GM21723 (cell line): ENCODE measurements at regions not wholly inside any gene's neighbourhood (a gene's known extent, or its start where the extent isn't known, plus 50 kb on each side); places are given as distances from the start of the nearest gene placed in this dataset.
"Not testable (repeated sequence)": the region's sequence is repeated elsewhere in the genome, so short reads cannot be mapped to it uniquely, and the experiment has no call there.

ENCODE experiments used
- ATAC-seq: cut with Tn5 transposase; IDR thresholded peaks from one replicate; pipeline ENCODE4 v1.9.1; 2021; ENCODE audit warnings: mild to moderate bottlenecking, moderate library complexity; ENCODE audit not compliant: unreplicated experiment

DNA sequence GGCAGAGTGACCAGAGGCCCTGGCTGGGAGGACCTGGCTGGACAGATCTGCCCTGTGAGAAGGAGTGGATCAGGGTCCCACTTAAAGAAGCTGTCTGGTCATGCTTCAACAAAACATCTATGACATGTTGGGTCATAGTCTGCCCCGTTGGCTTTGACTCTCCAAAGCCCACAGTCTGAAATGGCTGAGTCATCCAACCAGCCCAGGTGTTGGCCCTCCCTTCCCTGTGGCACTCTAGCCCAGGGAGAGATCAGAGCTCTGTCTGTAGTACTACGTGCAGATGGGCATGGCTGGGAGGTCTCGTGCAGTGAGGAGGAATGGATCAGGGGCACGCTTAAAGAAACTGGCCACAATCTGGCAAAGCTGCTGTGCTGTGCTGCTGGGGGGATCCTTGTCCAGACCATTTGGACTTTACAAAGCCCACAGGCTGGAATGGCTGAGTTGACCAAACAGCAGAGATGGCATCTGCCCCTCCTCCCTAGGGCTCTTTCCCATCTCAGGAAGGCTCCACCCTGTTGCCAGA is 206.1 kb downstream of the TUSC1 start:
- no peak for ATAC-seq

DNA sequence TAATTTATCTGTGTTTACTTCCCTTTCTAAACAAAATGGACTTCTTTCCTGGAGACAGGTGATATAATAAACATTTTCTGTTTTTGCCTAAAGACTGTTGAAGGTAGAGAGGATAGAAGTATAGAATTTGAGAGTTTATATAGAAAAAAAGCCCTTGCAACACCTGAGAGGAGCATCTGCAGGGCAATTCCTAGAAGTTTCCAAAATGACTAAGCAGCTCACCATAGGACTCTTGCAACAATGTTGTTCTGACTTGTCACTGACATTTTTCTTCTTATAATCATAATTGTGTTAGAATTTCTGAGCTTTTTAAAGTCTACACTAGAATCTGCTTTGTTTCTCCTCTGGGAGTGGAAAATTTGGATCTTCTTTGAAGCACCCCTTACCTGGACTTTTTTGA is 216.8 kb downstream of the TUSC1 start:
- no peak for ATAC-seq

DNA sequence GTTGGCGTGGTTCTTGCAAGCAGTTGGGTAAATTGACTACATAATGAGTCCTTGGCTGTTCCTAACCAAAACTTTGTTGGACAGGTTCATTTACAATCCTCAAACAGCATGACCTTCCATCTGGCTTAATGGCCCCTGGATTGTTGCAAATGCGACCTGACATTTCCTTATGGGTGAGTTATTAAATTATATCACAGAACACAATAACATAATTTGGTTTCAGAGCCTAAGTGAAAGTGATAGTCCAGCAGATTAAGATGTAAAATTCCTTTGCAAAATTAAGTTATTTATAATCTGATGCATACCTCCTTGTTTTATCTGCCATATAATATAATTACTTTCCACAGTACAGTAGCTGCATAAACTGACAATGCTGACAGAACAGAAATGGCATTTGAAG is 224.4 kb downstream of the TUSC1 start:
- no peak for ATAC-seq

DNA sequence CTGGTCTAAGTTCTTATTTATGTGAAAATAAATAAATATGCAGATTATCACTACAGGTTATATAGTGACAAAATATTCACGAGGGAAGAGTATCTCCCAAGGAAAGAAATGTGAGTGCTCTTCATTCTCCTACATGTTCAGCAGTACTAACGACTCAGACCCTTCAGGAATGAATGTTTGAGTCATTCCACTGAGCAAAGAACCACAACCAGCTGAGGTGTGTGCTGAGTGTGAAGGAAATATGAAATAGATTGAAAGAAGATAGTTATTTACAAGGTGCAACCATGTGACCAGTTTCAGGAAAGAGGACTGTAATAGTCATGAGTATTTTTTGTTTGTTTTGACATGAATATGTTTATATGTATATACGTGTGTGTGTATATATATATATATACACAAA is 228.7 kb downstream of the TUSC1 start:
- no peak for ATAC-seq

DNA sequence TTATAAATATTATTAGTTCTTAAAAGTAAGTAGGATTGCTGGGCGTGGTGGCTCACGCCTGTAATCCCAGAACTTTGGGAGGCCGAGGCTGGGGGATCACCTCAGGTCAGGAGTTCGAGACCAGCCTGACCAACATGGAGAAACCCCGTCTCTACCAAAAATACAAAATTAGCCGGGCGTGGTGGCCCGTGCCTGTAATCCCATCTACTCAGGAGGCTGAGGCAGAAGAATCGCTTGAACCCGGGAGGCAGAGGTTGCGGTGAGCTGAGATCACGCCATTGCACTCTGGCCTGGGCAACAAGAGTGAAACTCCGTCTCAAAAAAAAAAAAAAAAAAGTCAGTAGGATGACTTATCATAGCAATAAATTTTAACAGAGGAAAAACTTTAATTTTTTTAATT is 232.5 kb downstream of the TUSC1 start:
- ATAC-seq: not testable (repeated sequence)

DNA sequence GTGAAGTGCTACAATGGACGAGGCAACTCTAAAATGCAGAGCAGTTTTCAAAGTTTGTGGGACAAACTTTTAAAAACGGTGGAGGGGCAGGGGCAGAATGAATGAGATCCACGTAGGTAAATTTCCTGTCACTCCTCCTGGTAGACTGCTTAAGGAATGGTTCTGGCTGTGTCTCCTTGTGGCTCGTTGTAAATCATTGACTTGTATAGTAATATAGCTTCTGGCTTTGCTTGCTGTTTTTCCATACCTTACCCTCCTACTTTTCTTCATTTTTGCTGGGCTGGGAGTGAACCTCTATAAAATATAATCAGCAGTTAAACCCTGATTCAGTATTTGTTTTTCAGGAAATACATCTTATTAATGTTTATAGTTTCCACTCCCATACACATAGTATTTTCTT is 235.7 kb downstream of the TUSC1 start:
- ATAC-seq: no peak

DNA sequence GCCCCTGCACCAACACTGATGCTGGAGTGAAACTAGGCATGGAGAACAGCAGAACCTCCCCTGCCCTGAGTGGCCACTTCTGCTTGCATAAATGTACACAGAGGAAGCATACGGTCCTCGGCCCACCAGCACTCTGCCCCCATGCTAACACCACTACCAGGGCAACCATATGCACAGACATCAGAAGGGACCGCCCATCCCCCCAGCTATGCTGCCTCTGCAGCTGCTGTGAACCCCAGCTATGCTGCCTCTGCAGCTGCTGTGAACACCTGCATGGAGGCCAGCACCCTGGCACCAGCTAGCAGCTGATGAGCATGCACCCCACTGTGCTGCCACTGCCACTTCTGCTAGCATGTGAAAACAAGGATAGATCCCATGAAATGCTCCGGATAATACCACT is 250.3 kb downstream of the TUSC1 start:
- ATAC-seq: no peak

DNA sequence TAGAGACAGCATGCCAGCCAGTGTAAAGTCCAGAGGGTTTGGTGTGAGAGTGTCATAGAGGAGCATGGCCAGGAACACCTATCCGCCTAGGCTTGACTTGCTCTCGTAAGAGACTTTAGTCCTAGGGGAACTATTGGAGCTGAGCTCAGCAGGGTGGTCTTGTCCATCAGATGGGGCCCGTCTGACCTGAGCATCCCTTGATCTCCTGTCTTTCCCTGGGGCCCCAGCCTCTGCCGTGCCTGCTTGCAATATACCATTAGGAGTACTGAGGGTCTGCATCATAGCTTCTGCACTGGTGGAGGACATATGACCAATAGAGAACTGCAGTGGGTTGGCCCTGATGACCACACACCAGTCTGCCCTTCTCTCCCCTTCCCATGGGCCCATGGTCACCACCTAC is 251.0 kb downstream of the TUSC1 start:
- ATAC-seq: no peak

DNA sequence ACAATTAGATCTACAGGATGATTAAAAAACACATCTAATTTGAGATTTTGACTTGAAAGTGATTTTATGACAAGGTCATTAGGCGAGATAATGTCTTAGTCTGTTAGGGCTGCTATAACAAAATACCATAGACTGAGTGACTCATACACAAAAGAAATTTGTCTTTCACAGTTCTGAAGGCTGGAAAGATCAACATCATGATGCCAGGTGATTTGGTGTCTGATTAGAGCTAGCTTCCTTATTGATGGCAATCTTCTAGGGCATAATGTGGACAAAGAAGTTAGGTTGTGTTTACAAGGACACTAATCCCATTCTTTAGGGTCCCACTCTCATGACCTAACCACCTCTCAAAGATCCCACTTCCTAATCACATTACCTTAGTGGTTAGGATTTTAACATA is 256.7 kb downstream of the TUSC1 start:
- ATAC-seq: no peak

DNA sequence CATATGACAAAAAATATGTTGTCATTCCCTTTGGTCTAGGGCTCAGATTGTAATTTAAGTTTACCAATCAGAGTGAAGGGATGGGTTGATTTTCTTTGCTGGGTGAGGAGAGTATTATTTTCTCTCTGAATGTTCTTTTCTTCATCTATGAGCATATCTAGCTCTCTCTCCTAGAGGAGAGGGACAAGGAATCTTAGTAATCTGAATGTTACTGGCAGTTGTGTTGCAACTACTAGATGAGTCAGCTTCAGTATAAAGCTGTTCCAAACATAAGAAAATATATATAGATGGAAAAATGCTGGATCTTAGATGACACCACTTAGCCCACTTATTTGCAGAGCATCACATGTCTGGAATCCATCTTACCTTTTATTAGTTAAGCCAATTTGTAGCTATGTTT is 259.3 kb downstream of the TUSC1 start:
- ATAC-seq: no peak

DNA sequence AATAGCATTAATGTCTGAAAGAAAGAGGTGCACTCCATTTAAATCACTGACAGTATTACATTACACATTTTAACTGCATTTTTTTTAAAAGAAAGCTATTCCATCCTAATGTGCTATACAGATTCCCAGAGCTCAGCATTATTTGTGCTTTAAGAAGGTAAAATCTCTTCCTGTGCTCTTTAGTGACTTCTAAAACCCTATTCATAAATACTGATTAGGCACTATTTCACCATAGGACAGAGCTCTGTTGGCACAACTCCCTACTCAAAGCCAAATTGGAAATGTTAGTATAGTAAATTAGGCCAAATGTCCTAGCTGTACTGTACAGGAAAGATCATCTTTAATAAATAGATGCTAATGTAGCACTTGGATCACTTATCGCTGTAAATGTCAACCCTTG is 262.5 kb downstream of the TUSC1 start:
- no peak for ATAC-seq

DNA sequence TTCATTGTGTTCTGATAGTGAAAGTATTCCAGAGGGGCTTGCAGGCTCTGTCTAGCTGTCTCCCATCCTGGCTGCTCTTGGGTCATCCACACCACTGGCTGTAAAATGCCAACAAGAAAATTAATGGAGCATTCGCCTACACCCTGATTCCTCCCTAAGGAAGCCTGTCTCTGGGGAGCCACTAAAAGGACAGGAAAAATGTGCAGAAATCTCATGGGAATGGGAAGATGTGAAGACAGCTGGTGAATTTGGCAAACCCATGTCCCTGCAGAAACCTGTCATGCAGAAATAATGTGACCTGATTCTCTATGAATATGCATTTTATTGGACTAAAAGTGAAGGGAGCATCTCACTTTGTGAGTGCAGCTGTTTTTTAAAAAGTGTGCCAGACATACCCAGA is 265.6 kb downstream of the TUSC1 start:
- no peak for ATAC-seq

DNA sequence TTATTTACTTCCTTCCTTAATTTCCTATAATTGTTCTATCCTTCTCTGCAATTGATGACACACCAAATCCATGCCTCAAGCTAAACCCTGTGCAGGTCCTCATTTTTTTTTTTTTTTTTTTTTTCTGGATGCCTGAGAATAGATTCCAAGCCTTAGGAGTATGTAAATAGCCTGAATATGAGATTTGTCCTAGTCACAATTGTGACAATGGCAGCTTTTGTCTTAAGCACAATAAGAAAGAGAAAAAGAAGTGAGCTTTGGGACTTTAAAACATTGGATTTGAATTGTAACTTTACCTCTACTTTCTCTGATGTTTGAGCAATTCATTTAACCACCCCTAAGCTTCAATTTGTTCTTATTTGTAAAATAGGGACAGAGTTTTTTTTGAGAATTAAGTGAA is 280.5 kb downstream of the TUSC1 start:
- no peak for ATAC-seq

DNA sequence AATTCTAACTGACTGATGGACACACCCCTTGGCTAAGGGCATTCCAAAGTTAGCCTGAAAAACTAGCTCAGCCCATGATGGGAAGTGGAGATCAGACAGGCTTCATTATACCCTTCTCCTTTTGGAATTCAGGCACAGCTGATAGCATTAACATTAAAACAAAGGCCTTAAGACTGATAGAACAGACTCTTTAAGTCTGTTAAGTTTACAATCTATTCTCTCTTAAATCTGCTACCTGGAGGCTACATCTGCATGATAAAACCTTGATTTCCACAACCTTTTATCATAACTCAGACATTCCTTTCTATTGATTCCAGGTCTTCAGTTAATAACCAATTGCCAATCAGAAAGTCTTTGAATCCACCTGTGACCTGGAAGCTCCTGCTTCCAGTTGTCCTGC is 281.4 kb downstream of the TUSC1 start:
- ATAC-seq: no peak

DNA sequence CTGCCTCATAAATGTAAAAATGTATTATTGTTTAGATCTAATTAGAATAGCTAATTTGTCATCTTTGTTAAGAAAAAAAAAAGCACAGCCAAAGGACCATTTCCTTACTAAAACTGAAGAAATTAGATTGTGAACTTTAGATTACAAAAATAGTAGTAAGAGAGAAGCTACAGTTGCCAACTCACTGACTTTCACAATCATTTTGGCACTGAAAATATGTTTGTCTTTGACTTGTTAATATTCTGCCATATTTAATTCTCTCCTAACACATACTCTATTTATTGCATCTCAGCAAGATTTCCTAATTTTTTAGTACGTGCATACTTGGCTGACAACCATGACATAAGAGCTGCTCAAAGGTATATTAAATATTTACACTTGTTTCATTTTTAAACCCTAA is 297.1 kb downstream of the TUSC1 start:
- no peak for ATAC-seq

DNA sequence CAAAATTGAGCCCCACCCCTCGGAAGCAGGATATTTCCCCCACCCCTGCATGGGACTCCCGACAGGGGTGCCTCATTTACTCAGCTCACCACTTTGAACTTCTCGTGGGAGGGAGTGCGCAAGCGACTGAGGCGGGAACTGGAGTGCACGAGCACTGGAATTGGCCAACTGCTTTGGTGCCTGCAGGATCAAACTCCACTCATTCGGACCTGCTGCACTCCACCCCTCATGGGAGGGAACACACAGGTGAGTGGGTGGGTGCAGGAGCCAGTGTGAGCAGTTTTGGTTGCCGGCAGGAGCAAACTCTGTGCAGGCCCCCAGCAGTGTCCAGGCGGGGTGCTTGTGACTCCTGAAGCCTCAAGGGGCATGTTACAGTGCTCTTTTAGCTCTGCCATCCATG is 301.2 kb downstream of the TUSC1 start:
- no peak for ATAC-seq

DNA sequence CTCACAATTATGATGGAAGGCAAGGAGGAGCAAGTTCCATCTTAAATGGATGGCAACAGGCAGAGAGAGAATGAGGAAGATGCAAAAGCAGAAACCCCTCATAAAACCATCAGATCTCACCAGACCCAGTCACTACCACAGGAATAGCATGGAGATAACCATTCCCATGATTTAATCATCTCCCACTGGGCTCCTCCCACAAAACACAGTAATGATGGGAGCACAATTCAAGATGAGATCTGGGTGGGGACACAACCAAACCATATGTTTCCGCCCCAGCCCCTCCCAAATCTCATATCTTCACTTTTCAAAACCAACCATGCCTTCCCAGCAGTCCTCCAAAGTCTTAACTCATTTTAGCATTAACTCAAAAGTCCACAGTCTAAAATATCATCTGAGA is 304.0 kb downstream of the TUSC1 start:
- no peak for ATAC-seq

DNA sequence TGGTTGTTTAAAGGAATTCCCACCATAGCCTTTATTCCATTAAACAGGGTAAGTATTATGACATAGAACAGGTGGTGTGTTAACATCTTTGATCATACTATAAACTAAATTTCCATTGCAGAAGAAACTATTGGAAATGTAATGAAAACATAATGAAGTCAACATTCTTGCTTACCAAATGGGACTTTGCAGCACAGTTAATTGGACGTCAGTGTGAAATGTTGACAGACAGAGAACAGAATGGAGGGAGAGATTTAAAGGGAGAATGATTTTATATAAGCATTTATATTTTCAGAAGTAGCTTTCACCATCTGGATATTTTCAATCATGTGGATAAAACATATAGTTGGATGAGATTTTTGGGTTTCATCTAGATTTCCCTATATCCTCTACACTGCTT is 311.3 kb downstream of the TUSC1 start:
- ATAC-seq: no peak

DNA sequence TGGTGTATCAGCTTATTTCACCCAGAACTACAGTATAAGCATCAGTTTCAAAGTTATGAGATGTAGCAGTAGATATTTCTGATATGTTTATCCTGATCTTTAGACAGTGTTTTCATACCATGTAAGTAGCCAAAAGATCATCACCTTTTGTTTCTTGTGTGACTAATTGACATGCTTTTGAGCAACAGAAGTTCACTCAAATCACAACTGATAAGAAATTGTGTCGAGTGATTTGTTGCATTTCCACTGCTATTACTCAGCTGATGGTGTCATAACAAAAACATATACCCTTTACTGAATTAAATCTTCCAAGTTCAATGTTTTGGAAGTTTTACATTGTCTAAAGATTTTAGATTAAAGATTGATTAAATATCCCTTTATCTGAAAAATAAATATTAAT is 324.5 kb downstream of the TUSC1 start:
- ATAC-seq: no peak

DNA sequence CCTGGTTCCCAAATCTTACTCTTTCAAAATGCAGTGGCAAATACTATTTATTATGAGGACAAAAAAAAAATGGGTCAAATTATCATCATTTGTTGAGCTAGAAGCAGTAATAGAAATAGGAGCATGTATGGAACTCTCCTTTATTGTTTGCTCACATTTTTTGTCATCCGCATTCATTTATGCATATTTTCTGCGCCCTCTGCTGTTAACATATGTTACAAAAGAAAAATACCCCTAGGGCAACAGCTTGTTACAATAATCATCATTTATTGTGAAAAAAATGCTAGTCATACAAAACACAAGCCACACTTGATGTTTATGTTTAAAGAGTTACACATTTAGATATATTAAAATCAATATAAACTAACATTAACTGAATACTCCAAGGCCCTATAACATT is 328.2 kb downstream of the TUSC1 start:
- ATAC-seq: no peak

DNA sequence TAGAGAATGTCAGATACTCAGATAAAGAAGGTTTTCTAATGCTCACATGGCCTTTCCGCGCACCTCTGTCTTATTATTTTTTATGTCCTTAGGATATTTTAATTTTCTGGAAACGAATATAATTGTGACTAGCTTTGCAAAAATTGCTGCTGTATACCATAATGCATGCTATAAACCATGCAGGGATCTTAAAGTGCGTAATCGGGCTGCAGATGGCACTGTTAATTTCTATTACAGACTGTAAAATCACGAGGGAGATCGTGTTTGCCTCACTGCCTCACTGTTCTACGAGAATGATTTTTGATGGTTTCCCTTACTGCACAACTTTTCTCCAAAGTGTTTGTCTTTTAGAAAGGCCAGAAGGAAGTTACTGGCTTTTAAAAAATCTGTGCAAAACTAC is 356.1 kb downstream of the TUSC1 start:
- ATAC-seq: no peak

DNA sequence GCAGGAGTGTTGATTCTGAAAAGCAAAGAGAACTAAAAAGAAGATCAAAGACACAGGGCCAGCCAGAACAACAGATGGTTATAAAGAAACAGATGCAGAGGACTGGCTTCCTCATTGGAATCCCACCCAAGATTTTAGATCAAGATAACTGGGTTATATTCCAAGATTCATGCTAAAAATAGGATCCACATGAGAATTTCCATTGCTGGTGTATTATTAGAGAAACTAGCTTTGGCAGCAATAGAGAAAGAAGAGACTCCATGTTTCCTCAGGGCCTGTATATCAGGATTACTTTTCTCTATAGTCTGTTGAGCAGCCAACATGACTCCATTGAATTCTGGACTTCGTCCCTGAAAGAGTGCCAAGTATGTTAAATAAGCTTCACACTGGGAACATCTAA is 367.3 kb downstream of the TUSC1 start:
- ATAC-seq: no peak

DNA sequence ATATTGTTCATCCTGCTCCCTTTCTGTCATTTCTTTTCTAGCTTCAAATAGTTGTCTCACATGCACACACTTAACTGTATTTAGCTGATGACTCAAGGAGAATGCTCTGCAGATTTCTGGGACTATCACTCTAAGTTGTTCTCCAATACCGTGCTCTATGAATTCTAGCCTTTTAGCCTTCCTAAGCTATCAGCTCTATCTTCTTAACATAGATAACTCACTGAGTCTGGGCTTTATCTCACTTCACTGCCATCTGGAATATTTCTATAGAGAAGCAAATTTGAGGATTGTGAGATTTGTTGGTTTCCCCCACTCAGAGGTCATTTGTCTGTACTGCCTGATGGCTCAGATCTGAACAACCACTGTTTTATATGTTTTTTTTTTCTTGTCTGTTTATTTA is 369.7 kb downstream of the TUSC1 start:
- no peak for ATAC-seq

DNA sequence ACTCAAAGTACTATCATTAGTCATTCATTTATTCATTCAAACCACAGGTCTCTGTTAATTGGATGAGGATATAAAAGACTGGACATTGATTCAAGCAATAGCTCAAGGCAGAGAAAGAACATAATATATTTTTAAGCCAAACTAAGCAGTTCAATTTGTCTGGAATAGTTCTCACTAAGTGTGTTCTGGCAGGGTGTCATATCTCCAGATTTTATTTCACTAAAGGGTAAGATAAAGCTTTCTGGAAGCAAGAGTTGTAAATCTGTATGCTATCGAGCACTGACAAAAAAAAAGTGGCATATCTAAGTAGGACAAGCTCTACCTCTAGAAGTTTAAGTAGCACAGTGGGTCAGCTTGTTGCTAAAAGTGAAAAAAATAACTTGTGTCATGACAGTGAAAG is 375.6 kb downstream of the TUSC1 start:
- no peak for ATAC-seq
